ENCODE measurements at regions not wholly inside any gene's neighbourhood (a gene's known extent, or its start where the extent isn't known, plus 50 kb on each side); places are given as distances from the start of the nearest gene placed in this dataset.

DNA sequence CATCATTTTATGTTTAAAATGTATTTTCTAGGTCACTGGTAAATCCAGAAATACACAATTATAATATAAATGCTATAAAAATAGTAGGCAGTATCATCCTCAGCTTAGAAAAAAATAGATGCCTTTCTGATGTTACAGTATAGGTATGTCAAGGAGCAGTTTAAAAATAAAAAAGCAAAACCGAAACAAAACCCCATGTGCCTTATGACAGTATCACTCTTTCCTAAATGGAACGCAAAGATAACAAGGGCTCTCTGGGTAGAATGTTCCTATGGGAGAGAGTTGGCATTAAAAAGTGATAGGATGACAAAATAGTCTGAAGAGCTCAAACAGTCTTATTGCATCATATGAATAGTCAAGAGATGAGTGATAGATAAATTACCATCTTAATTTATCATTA is 172.1 kb downstream of the DSC3 start:
- TF ChIP-seq, protein P1, sequence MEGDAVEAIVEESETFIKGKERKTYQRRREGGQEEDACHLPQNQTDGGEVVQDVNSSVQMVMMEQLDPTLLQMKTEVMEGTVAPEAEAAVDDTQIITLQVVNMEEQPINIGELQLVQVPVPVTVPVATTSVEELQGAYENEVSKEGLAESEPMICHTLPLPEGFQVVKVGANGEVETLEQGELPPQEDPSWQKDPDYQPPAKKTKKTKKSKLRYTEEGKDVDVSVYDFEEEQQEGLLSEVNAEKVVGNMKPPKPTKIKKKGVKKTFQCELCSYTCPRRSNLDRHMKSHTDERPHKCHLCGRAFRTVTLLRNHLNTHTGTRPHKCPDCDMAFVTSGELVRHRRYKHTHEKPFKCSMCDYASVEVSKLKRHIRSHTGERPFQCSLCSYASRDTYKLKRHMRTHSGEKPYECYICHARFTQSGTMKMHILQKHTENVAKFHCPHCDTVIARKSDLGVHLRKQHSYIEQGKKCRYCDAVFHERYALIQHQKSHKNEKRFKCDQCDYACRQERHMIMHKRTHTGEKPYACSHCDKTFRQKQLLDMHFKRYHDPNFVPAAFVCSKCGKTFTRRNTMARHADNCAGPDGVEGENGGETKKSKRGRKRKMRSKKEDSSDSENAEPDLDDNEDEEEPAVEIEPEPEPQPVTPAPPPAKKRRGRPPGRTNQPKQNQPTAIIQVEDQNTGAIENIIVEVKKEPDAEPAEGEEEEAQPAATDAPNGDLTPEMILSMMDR (conservative IDR thresholded peaks at IDR 0.05 in 1 of 2, IDR thresholded peaks at IDR 0.05 in 1 of 2; ENCODE audit: extremely low read depth in 1 of 2, insufficient read depth in 1 of 2, low read depth in 1 of 2, low read length in 2 of 2), result no peak
- no peak for TF ChIP-seq EZH2 (IDR thresholded peaks at IDR 0.05; ENCODE audit: borderline replicate concordance, low read length)

Measured in mammary epithelial cell (primary cell).